ENCODE measurements at regions not wholly inside any gene's neighbourhood (a gene's known extent, or its start where the extent isn't known, plus 50 kb on each side); places are given as distances from the start of the nearest gene placed in this dataset.
"Not testable (repeated sequence)": the region's sequence is repeated elsewhere in the genome, so short reads cannot be mapped to it uniquely, and the experiment has no call there.

DNA sequence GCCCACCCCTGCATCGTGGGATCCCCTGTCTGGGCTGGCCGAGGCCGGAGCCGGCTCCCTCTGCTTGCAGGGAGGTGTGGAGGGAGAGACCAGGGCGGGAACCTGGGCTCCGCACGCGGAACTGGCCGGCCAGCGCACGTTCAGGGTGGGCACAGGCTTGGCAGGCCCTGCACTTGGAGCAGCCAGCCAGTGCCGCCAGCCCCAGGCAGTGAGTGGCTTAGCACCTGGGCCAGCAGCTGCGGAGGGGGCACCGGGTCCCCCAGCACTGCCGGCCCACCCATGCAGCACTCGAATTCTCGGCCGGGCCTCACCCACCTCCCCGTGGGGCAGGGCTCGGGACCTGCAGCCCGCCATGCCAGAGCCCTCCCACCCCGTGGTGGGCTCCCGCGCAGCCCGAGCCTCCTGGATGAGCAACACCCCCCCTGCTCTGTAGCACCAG lies 422.6 kb downstream of the AMY1C start:
- DNase-seq = no peak

DNA sequence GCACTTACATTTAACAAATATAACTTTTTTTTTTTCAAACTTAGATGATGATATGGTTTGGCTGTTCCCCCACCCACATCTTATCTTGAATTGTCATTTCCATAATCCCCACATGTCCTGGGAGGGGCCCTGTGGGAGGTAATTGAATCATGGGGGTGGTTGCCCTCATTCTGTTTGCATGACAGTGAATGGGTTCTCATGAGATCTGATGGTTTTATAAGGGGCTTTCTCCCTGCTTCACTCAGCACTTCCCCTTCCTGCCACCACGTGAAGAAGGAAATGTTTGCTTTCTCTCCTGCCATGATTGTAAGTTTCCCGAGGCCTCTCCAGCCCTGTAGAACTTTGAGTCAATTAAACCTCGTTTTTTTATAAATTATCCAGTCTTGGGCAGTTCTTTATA lies 432.6 kb downstream of the AMY1C start:
- no peak for DNase-seq

DNA sequence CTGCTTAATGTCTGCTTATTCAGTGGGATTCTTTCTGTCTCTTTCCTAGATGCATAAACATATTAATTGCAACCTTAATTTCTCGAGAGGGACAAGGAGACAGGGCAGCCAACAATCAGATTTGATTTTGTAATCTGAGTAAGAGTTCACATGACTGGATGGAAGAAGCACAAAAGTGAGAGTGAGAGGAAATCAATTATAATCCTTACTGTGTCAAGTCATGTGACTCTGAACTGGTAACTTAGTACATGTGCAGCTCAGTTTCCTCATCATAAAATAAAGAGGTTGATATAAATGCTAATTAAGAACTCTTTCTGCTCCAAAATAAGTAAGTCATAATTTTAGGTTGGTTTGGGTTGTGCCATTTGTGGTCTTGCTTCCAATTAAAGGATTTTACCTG lies 439.5 kb downstream of the AMY1C start:
- no peak for DNase-seq

DNA sequence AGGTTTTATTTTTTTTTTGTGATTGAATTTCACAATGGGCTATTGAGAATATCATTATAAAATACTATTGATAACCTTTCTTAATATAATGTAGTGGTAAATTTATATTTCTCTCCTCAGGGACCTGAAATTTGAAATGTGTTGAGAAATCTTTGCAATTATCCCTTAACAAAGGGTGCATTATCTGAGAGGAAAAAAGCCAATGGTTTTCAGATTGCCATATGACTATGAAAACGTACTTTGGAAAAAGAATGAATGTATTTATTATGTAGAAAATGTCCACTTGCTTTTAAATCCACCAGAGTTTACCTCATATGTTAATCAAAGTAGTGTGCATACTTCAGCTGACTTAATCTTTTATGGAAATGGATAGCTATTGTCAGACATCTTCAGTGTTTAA lies 441.1 kb downstream of the AMY1C start:
- no peak for DNase-seq

DNA sequence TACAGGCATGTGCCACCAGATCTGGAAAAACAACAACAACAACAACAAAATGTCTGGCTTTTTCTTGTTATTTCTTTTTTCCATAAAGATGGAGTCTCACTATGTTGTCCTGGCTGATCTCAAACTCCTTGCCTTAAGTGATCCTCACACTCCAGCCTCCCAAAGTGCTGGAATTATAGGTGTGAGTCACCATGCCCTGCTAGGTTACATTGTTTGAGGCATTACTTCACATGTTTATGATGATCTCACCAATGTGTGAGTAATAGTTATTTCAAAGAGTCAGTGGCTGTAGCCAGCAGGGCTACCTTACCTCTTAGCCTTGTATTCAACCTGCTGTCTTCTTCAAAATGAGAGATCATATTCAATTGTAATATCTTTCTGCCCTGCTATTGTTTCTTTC lies 445.7 kb downstream of the AMY1C start:
- no peak for DNase-seq

DNA sequence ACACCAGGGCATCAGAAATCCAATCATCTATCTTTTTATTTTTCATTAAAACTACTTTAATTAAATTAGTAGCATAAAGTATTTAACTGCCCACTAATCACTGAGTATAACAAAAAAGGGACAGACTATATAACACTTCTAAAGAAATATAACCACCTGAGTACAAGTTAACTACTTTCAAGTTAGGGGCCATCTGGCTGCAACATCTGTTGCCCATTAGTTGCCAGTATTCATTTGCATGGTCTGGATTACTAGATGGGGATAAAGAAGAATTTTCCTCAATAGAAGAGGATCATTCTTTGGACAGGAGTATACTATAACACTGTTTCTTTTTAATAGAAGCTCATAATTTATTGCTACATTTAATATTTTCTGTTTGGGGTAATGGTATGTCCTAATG lies 446.4 kb downstream of the AMY1C start:
- DNase-seq = no peak

DNA sequence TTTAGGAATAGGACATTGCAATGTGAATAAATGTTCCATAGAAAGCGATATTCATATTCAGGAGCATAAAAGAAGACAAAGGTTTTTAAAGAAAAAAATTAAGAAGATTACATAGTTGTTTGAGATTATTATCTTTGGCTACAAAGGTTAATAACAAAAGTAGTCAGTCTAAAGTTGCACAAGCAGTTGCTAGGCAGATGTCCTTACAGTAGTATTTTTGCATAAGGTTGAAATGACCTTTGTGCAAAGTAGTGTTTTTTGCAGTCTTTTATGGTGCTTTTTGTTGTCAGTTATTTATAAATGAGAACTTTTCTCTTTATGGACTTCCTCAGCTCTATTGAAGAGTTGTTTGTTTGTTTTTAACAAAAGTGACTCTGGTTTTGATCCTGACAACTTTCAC lies 447.8 kb downstream of the AMY1C start:
- no peak for DNase-seq

DNA sequence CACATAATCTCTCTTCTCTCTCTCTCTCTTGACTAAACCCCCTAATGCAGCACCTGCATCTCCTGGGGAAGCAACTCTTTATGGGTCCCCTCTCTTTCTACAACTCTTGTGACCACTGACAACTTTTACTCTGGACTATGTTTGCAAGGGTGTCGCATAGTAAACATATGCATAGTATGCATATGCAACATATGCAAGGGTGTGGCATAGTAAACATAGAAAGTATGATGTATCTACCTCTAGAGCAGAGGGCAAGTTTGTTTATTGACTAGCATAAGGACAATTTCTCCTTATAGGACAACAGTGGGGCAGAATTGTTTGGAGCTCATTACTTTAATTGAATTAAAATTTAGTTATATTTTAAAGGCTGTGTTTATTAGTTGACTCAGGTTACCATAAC lies 462.5 kb downstream of the AMY1C start:
- DNase-seq = no peak

DNA sequence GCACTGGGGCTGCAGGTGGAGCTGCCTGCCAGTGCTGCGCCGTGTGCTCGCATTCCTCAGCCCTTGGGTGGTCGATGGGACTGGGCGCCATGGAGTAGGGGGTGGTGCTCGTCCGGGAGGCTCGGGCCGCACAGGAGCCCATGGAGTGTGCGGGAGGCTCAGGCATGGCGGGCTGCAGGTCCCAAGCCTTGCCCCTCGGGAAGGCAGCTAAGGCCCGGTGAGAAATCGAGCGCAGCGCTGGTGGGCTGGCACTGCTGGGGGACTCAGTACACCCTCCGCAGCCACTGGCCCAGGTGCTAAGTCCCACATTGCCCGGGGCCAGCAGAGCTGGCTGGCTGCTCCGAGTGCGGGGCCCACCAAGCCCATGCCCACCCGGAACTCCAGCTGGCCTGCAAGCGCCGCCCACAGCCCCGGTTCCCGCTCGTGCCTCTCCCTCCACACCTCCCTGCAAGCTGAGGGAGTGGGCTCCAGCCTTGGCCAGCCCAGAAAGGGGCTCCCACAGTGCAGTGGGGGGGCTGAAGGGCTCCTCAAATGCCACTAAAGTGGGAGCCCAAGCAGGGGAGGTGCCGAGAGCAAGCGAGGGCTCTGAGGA lies 467.8 kb downstream of the AMY1C start:
- DNase-seq = not testable (repeated sequence)

DNA sequence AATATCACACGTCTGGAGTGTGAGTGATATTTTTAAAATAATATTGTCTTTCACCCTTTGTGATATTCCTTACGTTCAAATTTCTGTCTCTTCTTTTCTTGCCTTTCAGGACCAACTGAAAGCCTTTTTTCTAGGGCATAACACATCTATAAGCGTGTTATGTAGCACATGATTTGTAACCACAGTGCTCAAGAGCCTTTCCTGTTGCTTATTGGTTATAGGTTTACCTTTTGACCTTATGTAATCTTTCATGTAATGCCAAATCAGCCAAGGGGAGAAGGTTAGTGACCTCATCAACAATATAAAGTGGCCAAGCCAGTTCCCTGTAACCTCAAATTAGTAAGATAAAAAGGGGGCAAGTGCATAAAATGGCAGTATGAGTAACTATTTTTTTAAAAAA lies 480.2 kb downstream of the AMY1C start:
- DNase-seq = no peak

DNA sequence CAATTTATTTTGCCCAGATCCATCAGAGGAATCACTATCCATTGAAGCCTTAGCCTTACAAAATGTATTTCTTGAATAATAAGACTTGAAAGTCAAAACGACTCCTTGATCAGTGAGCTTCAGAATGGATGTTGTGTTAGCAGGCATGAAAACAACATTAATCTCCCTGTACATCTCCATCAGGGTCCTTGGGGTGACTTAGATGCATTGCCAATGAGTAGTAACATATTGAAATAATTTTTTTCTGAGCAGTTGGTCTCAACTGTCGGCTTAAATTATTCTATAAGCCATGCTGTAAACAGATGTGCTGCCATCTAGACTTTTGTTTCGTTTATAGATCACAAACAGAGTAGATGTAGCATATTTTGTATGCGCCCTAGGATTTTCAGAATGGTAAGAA lies 482.0 kb downstream of the AMY1C start:
- DNase-seq = no peak

DNA sequence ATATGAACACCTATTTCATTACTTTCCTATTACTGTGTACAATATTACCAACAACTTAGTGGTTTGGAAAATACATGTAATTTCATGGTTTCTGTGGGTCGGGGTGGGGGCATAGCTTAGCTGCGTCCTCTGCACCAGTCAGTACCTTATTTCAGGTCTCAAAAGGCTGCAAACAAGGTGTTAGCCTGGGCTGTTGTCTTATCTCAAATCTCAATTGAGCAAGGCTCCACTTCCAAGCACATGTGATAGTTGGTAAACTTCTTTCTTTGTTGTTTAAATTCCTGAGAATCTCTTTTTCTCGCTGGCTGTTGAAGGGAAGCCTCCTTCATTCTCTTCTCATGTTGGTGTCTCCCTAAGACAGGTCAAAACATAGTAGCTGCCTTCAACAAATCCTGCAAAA lies 485.4 kb downstream of the AMY1C start:
- DNase-seq = no peak

DNA sequence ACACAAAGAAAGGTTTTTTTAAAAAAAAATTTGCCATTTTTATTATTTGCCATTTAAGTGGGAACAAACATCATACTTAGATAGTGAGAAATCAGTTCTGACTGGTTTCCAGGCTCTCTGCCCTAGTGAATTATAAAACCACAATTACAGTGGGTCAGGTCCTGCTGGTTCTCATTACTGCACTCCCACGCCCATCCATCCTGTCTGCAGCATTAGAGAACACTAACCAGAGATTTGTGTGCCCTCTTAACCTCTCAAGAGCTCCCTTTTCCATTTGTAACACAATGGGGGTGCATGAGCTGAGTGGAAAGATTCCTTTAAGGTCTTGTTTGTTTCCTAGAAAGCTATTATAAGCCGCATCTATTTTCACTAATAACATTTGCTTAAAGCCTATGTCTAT lies 489.3 kb downstream of the AMY1C start:
- DNase-seq = no peak

DNA sequence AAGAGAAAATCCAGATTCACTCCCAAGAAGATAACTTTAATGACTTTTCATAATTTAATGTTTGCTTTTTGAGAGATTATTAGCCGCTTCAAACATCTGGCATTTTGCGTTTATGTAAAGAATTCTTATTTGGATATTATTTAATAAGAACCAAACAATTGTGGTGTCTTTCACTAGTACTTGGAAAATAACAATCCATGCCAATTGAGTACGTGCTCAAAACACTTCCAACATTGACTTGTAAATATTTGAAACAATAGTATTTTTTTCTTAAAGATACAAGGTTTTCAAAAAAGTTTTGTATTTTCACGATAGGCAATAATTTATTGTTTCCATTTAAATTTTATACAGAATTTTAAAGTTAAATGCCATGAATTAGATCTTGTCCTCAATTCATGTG lies 498.7 kb downstream of the AMY1C start:
- DNase-seq = no peak

DNA sequence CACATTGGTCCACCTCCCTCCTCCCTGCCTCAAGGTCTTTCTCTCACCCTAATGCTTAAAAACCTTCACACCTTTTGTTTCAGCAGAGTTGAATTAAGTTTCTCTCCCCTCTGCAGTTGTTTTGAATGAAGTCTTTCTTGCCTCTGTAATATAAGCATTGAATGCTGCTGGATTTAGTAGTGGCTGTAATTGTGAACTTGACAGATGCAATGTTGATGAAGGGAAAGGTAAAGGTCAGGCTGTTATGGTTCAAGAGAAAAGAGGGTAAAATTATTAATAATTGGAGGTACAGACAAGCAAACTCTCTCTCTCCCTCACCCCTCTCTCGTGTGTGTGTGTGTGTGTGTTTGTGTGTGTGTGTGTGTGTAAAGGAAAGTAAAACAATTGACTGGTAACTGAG lies 509.8 kb downstream of the AMY1C start:
- no peak for DNase-seq

DNA sequence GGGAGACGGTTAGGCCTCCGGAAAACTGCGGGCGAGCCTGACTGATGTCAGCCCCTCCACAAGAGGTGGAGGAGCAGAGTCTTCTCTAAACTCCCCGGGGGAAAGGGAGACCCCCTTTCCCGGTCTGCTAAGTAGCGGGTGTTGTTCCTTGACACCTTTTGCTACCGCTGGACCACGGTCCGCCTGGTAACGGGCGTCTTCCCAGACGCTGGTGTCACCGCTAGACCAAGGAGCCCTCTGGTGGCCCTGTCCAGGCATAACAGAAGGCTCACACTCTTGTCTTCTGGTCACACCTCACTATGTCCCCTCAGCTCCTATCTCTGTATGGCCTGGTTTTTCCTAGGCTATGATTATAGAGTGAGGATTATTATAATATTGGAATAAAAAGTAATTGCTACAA lies 513.4 kb downstream of the AMY1C start:
- DNase-seq = not testable (repeated sequence)

DNA sequence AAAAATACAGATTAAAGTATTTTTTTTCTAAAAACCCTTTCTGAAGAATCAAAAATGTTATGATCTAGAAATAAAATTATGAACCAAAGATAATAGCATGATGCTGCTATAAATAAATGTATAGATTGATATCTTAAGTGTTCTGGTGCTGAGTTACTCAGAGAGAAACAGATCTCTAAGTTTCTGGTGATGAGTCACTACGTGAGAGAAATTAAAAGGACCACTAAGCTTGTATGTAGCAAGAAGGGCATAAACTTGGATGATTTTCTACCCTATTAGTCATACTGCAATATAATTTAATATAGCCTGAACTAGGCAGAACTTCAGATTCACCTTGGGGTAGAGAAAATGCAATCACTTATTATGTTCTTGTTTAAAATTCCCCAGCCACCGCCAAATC lies 514.8 kb downstream of the AMY1C start:
- DNase-seq = no peak

DNA sequence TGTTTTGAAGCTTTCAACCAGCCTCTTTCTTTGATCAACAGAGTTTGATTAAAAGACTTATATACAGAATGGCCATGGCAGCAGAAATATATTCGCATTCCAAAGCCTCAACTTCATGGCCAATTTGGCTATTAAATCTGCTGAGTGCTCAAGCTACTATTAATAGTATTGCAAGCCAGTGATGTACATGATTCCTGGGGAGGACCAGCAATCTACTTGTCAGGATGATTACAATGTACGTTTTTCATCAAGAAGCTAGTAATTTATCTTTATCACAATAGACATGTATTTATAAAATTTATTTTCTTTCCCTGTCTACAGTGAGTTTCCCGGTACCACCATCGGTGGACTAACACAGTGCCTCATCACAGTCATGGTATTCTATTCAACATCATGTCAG lies 515.5 kb downstream of the AMY1C start:
- no peak for DNase-seq

DNA sequence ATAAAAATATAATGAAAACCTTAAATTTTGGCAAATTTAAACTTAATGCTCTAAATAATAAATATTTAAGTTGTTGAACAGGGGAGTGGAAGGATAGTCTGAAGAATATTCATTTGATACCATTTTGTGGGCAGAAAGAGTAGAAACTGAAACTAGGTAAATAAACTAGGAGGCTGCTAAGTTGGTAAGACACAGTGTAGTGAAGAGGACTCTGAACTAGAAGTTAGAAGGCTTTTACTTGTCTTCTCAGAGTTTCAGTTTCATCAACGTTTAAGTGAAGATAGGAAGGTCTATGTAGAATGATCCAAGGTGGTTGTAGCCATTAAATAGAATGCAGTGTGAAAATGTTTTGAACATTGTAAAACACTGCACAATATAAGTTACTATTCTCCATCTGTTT lies 516.9 kb downstream of the AMY1C start:
- no peak for DNase-seq

DNA sequence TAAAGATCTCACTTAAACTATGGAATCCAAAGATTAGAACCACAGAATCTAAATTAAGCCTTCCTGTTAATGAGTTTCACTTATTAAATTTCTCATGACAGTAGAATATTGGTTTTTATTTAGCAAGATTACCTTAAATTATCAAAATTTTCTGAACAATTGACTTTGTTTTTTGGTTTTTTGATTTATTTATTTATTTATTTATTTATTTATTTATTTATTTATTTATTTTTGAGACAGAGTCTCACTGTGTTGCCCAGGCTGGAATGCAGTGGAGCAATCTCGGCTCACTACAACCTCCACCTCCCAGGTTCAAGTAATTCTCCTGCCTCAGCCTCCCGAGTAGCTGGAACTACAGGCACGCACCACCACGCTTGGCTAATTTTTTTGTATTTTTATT lies 538.6 kb downstream of the AMY1C start:
- DNase-seq = not testable (repeated sequence)

DNA sequence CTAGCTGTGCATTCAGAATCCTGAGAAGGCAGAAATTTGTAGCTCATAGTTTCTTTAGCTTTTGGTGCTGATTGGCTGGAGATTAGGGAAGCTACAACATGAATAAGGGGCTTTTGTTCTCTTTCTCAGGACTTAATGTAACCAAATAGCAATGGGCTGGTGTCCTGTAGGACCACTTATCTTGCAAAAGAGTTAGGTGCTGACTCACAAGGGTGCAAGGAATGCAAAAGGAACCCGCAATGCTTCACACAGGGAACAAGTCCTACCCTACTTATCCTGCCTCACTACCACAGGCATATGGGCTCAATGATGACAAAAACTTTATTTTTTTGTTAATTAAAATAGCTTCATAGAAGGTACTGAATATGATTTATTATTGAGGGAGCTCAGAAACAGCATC lies 541.5 kb downstream of the AMY1C start:
- DNase-seq = no peak

DNA sequence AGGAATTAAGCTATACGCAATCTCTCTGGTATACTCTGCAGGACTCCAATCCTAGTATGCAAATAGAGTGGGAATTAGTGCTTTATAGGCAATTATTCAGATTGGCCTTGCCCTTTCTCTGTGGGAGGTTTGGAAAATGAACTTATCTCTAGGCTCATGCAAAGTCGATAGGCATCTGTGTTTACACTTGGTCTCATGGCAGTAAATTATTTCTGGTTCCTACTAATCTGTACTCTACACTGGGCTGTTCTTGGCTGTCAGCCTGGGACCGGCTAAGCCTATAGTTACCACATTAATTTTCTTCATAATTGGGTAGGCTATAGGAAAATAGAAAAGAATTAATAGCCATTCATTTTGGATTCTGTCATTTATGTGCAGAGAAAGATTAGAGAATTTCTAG lies 544.6 kb downstream of the AMY1C start:
- no peak for DNase-seq

DNA sequence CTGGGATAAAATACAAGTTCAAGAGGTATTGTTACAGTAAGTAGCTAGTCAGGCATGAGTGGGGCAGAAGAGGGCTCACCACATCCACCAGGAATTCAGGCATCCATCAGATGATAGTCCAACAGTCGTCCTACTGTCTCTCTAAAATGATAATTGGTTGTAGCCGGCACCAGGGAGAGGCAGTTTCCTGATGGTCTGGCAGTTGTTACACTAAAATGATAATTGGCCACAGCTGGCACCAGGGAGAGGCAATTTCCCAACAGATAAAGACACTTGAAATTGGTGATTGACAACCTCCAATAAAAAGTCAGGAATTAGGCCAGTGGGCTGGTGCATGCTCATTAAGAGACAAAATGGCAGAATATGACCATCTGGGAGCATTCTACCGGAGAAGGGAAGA lies 545.8 kb downstream of the AMY1C start:
- no peak for DNase-seq

DNA sequence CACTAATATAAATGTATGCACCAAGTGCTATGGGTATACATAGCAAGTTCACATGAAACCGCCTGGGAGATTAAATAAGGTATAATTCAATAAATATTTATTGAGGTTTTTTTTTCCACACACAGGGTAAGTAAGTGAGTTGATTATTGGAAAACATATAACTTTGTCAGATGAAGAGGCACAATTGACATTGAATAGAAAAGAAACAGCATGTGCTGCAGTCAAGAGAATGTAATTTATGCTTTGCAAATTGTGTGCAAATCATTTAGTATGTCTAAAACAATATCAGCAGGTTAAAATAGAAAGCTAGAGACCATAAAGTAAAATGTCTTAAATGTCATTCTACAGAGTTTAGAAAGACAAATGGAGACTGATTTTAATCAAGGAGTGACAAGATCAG lies 560.0 kb downstream of the AMY1C start:
- DNase-seq = no peak

DNA sequence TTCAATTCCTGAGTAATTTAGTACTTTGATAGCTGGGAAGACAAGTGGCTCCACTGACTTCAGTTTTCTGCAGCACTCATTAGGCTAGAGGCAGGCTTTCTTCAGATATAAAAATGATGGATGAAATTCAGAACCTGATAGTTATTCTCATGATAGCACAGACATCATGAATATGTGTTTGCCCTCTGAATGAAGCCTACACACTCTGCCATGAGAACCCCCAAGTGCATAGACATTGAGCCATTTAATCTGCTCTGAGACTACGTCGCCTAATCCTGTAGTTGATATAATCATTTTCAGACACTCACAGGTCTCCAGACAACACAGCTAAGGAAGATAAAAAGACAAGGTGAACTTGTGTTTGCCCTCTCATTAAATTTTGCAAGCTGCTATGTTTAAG lies 566.1 kb downstream of the AMY1C start:
- no peak for DNase-seq

DNA sequence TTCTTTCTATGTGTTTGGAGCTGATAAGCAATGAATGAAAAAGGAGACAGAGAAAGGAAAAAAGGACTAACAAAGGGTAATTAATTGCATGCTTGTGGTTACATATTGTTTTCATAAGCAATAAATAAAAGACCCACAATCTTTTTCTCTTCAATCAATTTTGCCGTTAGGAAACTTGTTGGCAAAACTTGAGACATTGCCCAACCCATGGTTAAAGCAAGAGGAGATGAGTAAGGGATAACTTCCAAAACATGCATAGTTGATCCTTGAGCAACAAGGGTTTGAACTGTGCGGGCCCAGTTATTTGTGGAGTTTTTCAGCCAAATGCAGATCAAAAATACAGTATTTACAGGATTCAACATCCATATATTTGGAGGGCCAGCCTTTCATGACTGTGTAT lies 572.4 kb downstream of the AMY1C start:
- no peak for DNase-seq

Measured in NCI-H2029 (cell line).